Cardiac fibroblast (primary cell): ENCODE measurements at regions not wholly inside any gene's neighbourhood (a gene's known extent, or its start where the extent isn't known, plus 50 kb on each side); places are given as distances from the start of the nearest gene placed in this dataset.

Experiments
- DNase-seq, 2 donors: peaks; one replicate each; pipeline versions ENCODE4 v3.0.0 to v3.0.0-alpha.2; 2010; ENCODE audit warnings: low read depth in 2 of 2
- H3K4me3 ChIP-seq, 2 donors: replicated peaks in 1 of 2; 1 replicate in 1 of 2; 2 replicates in 1 of 2; pipeline ENCODE4 v1.5.1; 2011; ENCODE audit warnings: low read depth in 2 of 2, low read length in 2 of 2, mild to moderate bottlenecking in 2 of 2, moderate library complexity in 1 of 2
- CTCF ChIP-seq: IDR thresholded peaks from one replicate; pipeline ENCODE4 v1.5.1; 2011; ENCODE audit warnings: low read depth, mild to moderate bottlenecking, low read length, inconsistent platforms

DNA sequence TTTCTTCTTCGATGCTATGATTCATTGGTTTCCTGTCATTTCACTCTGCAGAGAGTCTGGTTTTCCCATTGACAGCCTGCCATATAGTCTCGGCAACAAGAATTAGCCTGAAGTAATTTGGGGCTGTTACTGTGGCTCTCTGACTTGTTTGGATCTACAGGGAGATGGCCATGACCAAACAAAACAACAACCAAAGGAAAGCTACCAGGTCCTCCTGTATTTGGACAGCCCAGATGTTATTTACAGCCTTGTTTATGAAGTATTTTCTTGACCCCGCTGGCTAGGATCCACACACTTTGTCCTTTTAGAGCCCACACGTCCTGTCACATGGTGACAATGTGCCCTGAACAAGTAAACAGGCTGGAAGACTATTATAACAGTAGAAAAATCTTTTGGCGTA lies 111.4 kb upstream of the PREP start:
- DNase-seq = no peak
- H3K4me3 ChIP-seq = no peak overlapping the region
- no peak for TF ChIP-seq CTCF

DNA sequence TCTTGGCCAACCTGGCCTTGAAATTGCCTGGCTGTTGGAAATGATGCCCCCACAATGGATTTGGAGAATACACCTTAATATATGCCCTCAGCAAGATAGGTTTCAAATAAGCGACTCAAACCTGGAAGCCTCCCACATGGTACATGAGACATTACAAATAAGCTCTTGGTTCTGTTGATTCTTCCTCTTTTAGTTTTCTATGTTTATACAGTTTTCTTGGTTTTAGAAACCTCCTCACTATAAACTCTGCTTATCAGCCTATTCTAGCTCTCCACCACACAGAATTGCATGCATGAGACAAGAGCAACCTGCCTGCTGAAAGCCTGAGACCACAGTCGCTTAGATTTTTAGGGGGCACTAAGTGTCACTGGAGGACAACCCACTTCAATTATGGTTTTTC lies 108.8 kb upstream of the PREP start:
- no peak overlapping the region for H3K4me3 ChIP-seq
- DNase-seq = no peak
- TF ChIP-seq CTCF = no peak

- no peak overlapping the region for H3K4me3 ChIP-seq
- peak; percentile 29 to 80 for DNase-seq
- TF ChIP-seq CTCF = no peak
These were observed 107.9 kb upstream of the PREP start for GRCh38 chr6:105510746-105511145.

DNA sequence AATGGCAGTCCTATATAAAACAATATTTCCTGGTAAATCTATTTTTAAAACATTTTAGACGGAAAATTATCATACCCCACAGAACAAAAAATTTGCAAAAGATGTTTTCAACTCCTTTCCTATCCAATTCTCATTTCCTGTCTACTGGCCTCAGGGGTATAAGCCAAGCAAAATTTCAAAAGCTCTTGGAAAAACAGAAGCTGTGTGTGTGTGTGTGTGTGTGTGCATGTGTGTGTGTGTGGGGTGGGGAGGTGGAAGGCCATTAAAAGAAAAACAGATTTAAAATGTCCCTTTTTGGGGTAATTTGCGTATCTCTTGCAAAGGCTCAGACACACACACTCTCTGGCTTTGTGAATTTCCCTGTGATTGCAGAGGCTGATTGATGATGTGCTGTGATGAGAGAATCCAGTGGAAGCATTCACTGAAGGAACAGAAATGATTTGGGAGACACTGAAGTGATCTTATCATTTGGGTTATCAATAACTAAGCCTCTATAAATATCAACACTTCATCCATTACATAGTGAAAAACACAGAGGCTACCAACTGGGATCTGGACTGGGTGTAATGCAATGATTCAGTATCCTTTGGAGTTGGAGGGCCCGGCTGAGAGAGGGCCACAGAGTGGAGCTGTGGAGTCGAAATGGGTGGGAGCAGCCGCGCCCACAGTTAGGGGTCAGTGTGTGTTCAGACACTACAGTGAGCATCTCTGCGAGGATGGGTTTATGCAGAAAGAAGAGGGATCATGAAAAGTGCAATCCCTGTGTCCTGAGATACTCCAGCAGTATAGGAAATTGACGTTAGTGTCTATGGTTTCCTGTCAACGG lies 106.8 kb upstream of the PREP start:
- peak; percentile 36 for TF ChIP-seq CTCF
- no peak overlapping the region for H3K4me3 ChIP-seq

DNA sequence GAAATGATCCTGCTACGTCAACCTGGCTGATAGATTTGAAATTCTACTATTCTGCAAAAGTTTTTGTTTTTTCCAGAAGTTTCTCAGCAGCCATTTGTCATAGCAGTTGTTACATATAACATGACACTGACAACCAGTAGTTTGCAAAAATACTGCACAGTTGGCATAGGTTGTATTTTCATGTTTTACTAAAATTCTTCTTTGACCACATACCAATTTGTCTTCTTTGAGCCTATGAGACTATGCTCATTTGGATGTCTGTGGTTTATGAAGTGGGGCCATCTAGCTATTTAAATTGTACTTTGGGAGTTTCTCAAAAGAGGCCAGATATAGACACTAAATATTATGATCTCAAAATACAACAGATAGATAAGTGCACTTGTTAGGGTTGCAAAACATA lies 104.9 kb upstream of the PREP start:
- TF ChIP-seq CTCF = no peak
- H3K4me3 ChIP-seq = no peak overlapping the region
- DNase-seq = no peak

More for the DNA sequence above, 106.8 kb upstream of the PREP start:
- DNase-seq = peak; percentile 20 to 54

DNA sequence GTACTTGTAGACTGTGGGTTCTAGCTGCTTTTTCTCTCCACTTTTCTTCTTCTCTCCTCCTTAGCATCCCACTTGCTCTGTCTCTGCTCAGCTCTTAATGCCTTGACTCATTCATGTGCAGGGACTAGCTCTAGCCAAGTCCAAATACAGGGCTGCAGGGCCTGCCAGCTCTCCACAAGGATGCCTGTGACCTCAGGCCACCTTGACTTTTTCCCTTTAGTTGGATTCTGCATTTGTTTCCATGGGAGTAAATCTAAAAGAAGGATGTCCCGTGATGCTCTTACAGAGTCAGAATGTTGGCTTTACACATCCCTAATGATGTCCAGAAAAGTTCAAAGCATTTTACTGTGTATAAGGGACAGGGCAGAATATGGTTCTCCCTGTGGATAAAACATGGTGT lies 101.8 kb upstream of the PREP start:
- no peak for TF ChIP-seq CTCF
- no peak for DNase-seq
- H3K4me3 ChIP-seq = no peak overlapping the region

DNA sequence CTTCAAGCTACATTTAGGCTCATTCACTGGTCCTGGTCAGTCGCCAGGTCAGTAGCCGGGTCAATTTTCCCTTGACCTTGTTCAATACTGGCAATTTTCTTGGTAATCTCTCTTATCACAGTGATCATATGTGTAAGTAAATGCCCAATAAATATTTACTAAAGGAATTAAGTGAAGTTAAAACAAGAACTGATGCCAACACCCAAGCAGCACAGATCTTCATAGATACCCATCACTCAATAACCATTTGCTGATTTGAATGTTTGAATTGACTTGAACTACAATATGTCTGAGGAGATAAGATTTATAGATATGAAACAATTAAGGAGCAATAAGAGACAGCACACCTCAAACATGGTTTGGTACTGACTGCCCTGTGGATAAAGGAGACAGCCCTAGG lies 100.8 kb upstream of the PREP start:
- H3K4me3 ChIP-seq = no peak overlapping the region
- DNase-seq = no peak
- TF ChIP-seq CTCF = no peak
